ENCODE measurements at regions not wholly inside any gene's neighbourhood (a gene's known extent, or its start where the extent isn't known, plus 50 kb on each side); places are given as distances from the start of the nearest gene placed in this dataset.

- H3K4me1 ChIP-seq (ENCODE audit: control insufficient read depth, insufficient read depth, low read length, poor library complexity, severe bottlenecking), result no peaks in the 10 kb centered on the region
- no peaks in the 10 kb centered on the region for H3K36me3 ChIP-seq (ENCODE audit: control insufficient read depth, insufficient read depth, low read length)
- no peak overlapping the region for H3K27ac ChIP-seq (ENCODE audit: low read depth, low read length, severe bottlenecking)
- no peaks in the 10 kb centered on the region for H3K9me3 ChIP-seq (ENCODE audit: control insufficient read depth, low read length)
- no peak overlapping the region for H3K4me3 ChIP-seq (ENCODE audit: extremely low read depth, insufficient read depth, low read length, poor library complexity, severe bottlenecking)
- 83 to 85% methylated on average over 2 to 4 of the region's 5 CpGs for WGBS, 2 experiments (ENCODE audit: insufficient coverage in 2 of 2)
Measured at GRCh38 chr13:74675182-74675581, 541.0 kb upstream of the KLF12 start.

DNA sequence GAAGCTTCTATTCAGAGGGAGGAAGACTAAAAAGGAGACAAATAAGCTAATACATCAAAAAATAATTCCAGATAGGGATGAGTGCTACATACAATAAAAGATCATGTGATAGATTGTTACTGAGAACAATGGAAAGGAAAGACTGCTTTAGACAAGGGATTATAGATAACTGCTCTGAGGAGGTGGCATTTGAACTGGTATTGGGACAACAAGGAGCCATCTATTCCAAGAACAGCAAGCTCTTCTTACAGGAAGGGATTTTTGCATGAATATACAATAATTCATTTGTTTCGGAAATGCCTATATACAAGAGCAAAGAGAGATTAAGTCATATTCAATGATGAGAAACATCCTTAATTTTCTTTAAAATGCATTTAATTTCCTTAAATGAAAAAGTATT lies 540.5 kb upstream of the KLF12 start:
- Histone ChIP-seq H3K27ac (ENCODE audit: low read depth, low read length, severe bottlenecking) (no peak overlapping the region), H3K4me3 (ENCODE audit: extremely low read depth, insufficient read depth, low read length, poor library complexity, severe bottlenecking) (no peak overlapping the region), H3K36me3 (ENCODE audit: control insufficient read depth, insufficient read depth, low read length) (no peaks in the 10 kb centered on the region), H3K4me1 (ENCODE audit: control insufficient read depth, insufficient read depth, low read length, poor library complexity, severe bottlenecking) (no peaks in the 10 kb centered on the region), H3K9me3 (ENCODE audit: control insufficient read depth, low read length) (no peaks in the 10 kb centered on the region)
- no CpG with 5 or more reads among the region's 1 CpG for WGBS, 2 experiments (ENCODE audit: insufficient coverage in 2 of 2)

GRCh38 chr13:74669149-74669548 lies 534.9 kb upstream of the KLF12 start:
- no peak overlapping the region for H3K27ac ChIP-seq (ENCODE audit: low read depth, low read length, severe bottlenecking)
- no peaks in the 10 kb centered on the region for H3K4me1 ChIP-seq (ENCODE audit: control insufficient read depth, insufficient read depth, low read length, poor library complexity, severe bottlenecking)
- H3K36me3 ChIP-seq (ENCODE audit: control insufficient read depth, insufficient read depth, low read length), result no peaks in the 10 kb centered on the region
- H3K9me3 ChIP-seq (ENCODE audit: control insufficient read depth, low read length), result no peaks in the 10 kb centered on the region
- H3K4me3 ChIP-seq (ENCODE audit: extremely low read depth, insufficient read depth, low read length, poor library complexity, severe bottlenecking), result no peak overlapping the region

DNA sequence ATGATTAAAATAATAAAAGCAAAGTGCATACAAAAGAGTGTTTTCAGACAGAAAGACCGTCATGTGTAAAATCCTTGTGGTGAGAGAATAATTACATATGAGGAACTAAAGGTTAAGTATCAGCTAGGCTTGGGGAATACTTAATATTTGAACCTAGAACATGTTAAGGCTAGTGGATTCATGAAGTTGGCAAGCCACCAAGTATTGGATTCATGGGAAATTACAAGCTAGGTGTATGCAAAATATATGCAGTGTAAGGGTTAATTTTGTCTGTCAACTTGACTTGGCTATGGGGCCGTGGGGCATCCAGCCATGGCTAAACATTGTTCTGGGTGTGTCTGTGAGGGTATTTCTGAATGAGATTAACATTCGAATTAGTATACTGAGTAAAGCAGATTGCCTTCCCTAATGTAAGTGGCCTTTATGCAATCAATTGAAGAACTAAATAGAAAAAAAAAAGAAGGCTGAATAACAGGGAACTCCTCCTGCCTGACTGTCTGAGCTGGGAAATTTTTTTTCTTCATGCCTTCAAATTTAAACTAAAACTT lies 533.5 kb upstream of the KLF12 start:
- no peak overlapping the region for H3K27ac ChIP-seq (ENCODE audit: low read depth, low read length, severe bottlenecking)
- 87 to 88% methylated on average over 2 of the region's 3 CpGs for WGBS, 2 experiments (ENCODE audit: insufficient coverage in 2 of 2)
- H3K4me3 ChIP-seq (ENCODE audit: extremely low read depth, insufficient read depth, low read length, poor library complexity, severe bottlenecking), result no peak overlapping the region
- no peaks in the 10 kb centered on the region for H3K4me1 ChIP-seq (ENCODE audit: control insufficient read depth, insufficient read depth, low read length, poor library complexity, severe bottlenecking)
- no peaks in the 10 kb centered on the region for H3K9me3 ChIP-seq (ENCODE audit: control insufficient read depth, low read length)
- H3K36me3 ChIP-seq (ENCODE audit: control insufficient read depth, insufficient read depth, low read length), result no peaks in the 10 kb centered on the region

DNA sequence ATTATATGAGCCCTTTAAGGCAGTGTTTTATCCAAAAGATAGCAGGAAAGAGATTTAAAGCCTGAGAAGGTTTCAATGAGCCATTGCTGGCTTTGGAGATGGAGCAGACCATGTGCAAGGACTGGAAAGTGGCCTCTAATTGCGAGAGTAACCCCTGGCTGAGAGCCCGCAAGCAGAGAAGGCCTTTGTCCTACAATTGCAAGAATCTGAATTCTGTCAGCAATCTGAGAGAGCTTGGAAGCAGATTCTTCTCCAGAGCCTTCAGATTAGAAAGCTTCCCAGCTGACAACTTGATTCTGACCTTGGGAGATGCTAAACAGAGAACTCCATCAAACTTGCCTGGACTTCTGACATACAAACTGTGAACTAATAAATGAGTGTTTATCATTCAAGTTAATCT lies 528.7 kb upstream of the KLF12 start:
- H3K4me3 ChIP-seq (ENCODE audit: extremely low read depth, insufficient read depth, low read length, poor library complexity, severe bottlenecking), result no peak overlapping the region
- no peaks in the 10 kb centered on the region for H3K36me3 ChIP-seq (ENCODE audit: control insufficient read depth, insufficient read depth, low read length)
- 84 to 87% methylated on average over 2 of the region's 2 CpGs for WGBS, 2 experiments (ENCODE audit: insufficient coverage in 2 of 2)
- no peaks in the 10 kb centered on the region for H3K4me1 ChIP-seq (ENCODE audit: control insufficient read depth, insufficient read depth, low read length, poor library complexity, severe bottlenecking)
- H3K9me3 ChIP-seq (ENCODE audit: control insufficient read depth, low read length), result no peaks in the 10 kb centered on the region
- no peak overlapping the region for H3K27ac ChIP-seq (ENCODE audit: low read depth, low read length, severe bottlenecking)

- Histone ChIP-seq H3K4me1 (ENCODE audit: control insufficient read depth, insufficient read depth, low read length, poor library complexity, severe bottlenecking) (no peaks in the 10 kb centered on the region), H3K4me3 (ENCODE audit: extremely low read depth, insufficient read depth, low read length, poor library complexity, severe bottlenecking) (no peak overlapping the region), H3K36me3 (ENCODE audit: control insufficient read depth, insufficient read depth, low read length) (no peaks in the 10 kb centered on the region), H3K27ac (ENCODE audit: low read depth, low read length, severe bottlenecking) (no peak overlapping the region), H3K9me3 (ENCODE audit: control insufficient read depth, low read length) (no peaks in the 10 kb centered on the region)
- 83 to 90% methylated on average over 2 of the region's 2 CpGs for WGBS, 2 experiments (ENCODE audit: insufficient coverage in 2 of 2)
Measured at GRCh38 chr13:74661851-74662250, 527.6 kb upstream of the KLF12 start.

DNA sequence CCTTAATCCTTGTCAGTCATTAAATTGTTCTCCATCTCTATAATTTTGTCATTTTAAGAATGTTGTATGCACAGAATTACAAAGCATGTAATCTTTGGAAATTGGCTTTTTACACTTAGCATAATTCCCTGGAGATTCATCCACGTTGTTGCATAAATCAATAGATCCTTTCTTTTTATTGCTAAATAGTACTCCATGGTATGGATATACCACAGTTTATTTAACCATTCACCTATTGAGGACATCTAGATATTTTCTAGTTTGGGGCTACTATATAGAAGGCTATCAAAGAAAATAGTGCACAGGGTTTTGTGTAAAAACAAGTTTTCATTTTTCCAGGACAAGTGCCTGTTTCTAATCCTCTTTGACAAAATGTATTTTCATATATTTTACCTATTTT lies 523.6 kb upstream of the KLF12 start:
- no peaks in the 10 kb centered on the region for H3K9me3 ChIP-seq (ENCODE audit: control insufficient read depth, low read length)
- H3K4me3 ChIP-seq (ENCODE audit: extremely low read depth, insufficient read depth, low read length, poor library complexity, severe bottlenecking), result no peak overlapping the region
- no peak overlapping the region for H3K27ac ChIP-seq (ENCODE audit: low read depth, low read length, severe bottlenecking)
- H3K36me3 ChIP-seq (ENCODE audit: control insufficient read depth, insufficient read depth, low read length), result no peaks in the 10 kb centered on the region
- WGBS, 2 experiments (ENCODE audit: insufficient coverage in 2 of 2), result no CpG with 5 or more reads among the region's 1 CpG
- no peaks in the 10 kb centered on the region for H3K4me1 ChIP-seq (ENCODE audit: control insufficient read depth, insufficient read depth, low read length, poor library complexity, severe bottlenecking)

GRCh38 chr13:74651121-74651520 lies 516.9 kb upstream of the KLF12 start:
- H3K9me3 ChIP-seq (ENCODE audit: control insufficient read depth, low read length), result no peaks in the 10 kb centered on the region
- H3K36me3 ChIP-seq (ENCODE audit: control insufficient read depth, insufficient read depth, low read length), result no peaks in the 10 kb centered on the region
- no CpG with 5 or more reads among the region's 1 CpG for WGBS, 2 experiments (ENCODE audit: insufficient coverage in 2 of 2)
- no peak overlapping the region for H3K4me3 ChIP-seq (ENCODE audit: extremely low read depth, insufficient read depth, low read length, poor library complexity, severe bottlenecking)
- H3K4me1 ChIP-seq (ENCODE audit: control insufficient read depth, insufficient read depth, low read length, poor library complexity, severe bottlenecking), result no peaks in the 10 kb centered on the region
- no peak overlapping the region for H3K27ac ChIP-seq (ENCODE audit: low read depth, low read length, severe bottlenecking)

DNA sequence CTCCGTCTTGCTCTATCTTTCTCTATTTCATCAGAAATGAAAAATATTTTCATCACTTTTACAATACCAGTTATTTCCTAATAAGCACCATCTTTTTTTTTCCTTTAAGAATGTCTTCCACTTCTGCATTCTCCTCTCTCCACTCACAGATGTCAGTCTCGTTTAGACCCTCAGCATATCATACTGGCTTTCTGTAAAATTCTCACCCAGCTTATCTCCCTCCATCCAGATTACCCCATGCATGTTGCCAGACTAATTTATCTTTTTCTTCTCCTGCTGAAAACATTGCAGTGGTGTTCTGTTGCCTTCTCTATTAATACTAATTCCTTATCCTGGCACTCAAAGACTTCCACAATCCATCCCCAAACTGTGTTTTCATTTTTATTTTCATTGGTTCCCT lies 513.8 kb upstream of the KLF12 start:
- H3K4me3 ChIP-seq (ENCODE audit: extremely low read depth, insufficient read depth, low read length, poor library complexity, severe bottlenecking), result no peak overlapping the region
- no peaks in the 10 kb centered on the region for H3K4me1 ChIP-seq (ENCODE audit: control insufficient read depth, insufficient read depth, low read length, poor library complexity, severe bottlenecking)
- no peaks in the 10 kb centered on the region for H3K9me3 ChIP-seq (ENCODE audit: control insufficient read depth, low read length)
- H3K27ac ChIP-seq (ENCODE audit: low read depth, low read length, severe bottlenecking), result no peak overlapping the region
- H3K36me3 ChIP-seq (ENCODE audit: control insufficient read depth, insufficient read depth, low read length), result no peaks in the 10 kb centered on the region
- WGBS, 2 experiments (ENCODE audit: insufficient coverage in 2 of 2), result 77 to 85% methylated on average over 2 of the region's 2 CpGs

GRCh38 chr13:74647211-74647610 lies 513.0 kb upstream of the KLF12 start:
- Histone ChIP-seq H3K4me3 (ENCODE audit: extremely low read depth, insufficient read depth, low read length, poor library complexity, severe bottlenecking) (no peak overlapping the region), H3K27ac (ENCODE audit: low read depth, low read length, severe bottlenecking) (no peak overlapping the region), H3K4me1 (ENCODE audit: control insufficient read depth, insufficient read depth, low read length, poor library complexity, severe bottlenecking) (no peaks in the 10 kb centered on the region), H3K36me3 (ENCODE audit: control insufficient read depth, insufficient read depth, low read length) (no peaks in the 10 kb centered on the region), H3K9me3 (ENCODE audit: control insufficient read depth, low read length) (no peaks in the 10 kb centered on the region)
- WGBS, 2 experiments (ENCODE audit: insufficient coverage in 2 of 2), result no CpG with 5 or more reads among the region's 2 CpGs

DNA sequence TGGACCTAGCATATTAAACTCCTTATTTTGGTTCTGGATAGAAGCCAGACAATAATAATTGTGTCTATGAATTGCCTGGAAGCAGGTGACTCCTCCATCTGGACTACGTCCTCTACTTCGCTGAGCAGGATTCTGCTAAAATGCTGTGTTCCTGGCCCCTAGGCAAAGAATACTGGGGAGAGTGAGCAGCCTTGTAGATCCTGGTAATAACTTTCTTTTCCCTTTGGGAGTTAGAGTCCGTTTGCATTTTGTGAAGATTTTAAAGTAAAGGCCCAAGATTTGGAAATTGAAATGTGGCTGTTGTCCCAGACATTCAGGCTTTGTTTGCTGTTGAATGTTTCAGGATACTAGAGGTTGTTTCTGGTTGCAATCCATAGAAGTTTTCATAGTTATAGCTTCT lies 511.9 kb upstream of the KLF12 start:
- Histone ChIP-seq H3K27ac (ENCODE audit: low read depth, low read length, severe bottlenecking) (no peak overlapping the region), H3K36me3 (ENCODE audit: control insufficient read depth, insufficient read depth, low read length) (no peaks in the 10 kb centered on the region), H3K4me3 (ENCODE audit: extremely low read depth, insufficient read depth, low read length, poor library complexity, severe bottlenecking) (no peak overlapping the region), H3K9me3 (ENCODE audit: control insufficient read depth, low read length) (no peaks in the 10 kb centered on the region), H3K4me1 (ENCODE audit: control insufficient read depth, insufficient read depth, low read length, poor library complexity, severe bottlenecking) (no peaks in the 10 kb centered on the region)
- 70 to 94% methylated on average over 2 to 3 of the region's 3 CpGs for WGBS, 2 experiments (ENCODE audit: insufficient coverage in 2 of 2)

DNA sequence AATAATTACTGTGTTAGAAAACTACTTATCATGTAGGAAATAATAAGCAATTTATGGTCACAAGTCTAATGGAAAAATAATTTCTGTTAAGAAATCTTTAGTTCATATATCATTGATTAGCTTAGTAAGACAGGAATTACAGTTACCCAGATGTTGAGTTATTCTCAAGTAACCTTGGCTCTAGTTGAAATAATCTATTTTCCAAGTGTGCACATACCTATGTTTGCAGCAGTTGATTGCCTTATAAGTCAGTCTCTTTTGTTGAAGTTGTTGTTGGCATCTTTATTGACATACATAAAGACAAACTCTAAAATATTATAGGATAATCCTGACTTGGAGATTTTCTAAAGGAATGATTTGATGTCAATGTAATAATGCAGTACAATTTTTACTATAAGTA lies 511.4 kb upstream of the KLF12 start:
- Histone ChIP-seq H3K9me3 (ENCODE audit: control insufficient read depth, low read length) (no peaks in the 10 kb centered on the region), H3K4me1 (ENCODE audit: control insufficient read depth, insufficient read depth, low read length, poor library complexity, severe bottlenecking) (no peaks in the 10 kb centered on the region), H3K36me3 (ENCODE audit: control insufficient read depth, insufficient read depth, low read length) (no peaks in the 10 kb centered on the region), H3K27ac (ENCODE audit: low read depth, low read length, severe bottlenecking) (no peak overlapping the region), H3K4me3 (ENCODE audit: extremely low read depth, insufficient read depth, low read length, poor library complexity, severe bottlenecking) (no peak overlapping the region)

Data from mesodermal cell (in vitro differentiated cells).